ENCODE measurements at regions not wholly inside any gene's neighbourhood (a gene's known extent, or its start where the extent isn't known, plus 50 kb on each side); places are given as distances from the start of the nearest gene placed in this dataset.
"Not testable (repeated sequence)": the region's sequence is repeated elsewhere in the genome, so short reads cannot be mapped to it uniquely, and the experiment has no call there.

DNA sequence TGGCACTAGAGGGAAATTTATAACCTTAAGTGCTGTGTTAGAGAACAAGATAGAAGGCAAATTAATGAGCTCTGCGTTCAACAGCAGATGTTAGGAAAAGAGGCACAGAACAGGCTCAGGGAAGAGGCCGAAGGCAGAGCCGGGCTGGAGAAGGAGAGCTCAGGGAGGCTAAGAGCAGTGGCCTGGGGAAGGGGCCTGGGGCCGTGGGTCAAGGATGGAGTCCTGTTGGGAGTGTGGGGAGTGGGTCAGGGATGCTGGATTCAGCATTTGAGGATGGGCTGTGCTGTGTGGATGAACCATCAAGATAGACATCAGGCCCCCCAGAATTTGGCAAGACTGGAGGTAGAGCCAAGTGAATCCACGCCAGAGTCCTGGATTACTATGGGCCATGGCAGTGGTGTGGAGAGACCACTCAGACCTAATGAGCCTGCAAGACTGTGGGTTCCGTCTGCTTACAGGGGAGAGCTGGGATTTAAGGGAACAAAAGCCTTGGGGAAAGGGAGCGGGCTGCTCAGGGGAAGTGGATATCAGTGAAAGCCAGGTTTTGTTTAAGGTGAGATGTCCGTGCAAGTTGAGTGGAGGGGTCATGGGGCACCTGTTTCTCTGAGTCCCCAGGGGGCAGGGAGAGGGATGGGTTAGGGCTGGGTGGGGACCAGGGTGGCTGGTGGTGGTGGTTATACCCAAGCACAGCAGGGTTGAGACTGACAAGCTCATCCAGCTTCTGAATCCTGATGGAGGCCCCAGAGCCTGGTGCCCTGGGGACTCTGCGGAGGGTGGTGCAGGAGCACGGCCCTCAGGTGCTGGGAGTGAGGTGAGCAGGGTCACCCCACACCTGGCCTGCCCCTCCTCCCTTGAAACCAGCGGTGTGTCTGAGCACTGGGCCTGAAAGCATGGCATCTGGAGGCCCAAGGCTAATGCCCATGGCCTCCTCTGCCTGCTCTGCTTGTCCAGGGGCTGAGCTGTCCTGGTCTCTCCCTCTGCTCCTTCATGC lies 101.7 kb downstream of the BMS1 start:
- DNase-seq (no peak), ATAC-seq (ENCODE audit: poor library complexity) (no peak)
- intact Hi-C loops (cut with DNase I): no loop called here

GRCh38 chr10:42885491-42886270 lies 103.1 kb downstream of the BMS1 start:
- no peak for ATAC-seq (ENCODE audit: poor library complexity)
- DNase-seq: no peak
- intact Hi-C loops (cut with DNase I): no loop called here

DNA sequence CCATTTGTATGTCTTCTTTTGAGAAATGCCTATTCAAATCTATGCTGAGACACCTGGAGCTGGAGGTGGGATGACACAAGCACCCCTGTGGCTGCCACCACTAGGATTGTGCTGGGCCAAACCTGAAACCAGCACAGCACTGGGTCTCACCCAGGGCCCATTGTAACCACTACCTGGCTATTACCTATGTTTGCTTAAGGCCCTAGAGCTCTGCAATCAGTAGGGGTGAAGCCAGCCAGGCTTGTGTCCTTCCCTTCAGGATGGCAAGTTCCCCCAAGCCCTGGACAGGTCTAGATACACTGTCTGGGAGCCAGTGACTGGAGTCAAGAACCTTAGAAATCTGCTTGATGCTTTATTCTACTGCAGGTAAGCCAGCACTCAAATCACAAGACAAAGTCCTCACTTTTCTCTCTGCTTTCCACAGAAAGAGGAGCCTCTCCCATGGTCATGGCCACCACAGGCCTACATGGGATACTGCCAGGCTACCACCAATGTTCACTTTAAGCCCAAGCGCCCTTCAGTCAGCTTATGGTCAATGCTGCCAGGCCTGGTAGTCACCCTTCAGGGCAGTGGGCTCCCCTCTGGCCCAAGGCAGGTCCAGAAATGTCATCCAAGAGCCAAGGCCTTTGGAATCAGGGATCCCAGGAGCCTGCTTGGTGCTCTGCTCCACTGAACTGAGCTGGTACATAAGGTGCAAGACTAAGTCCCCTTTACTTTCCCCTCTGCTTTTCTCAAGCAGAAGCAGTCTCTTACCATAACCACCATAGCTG lies 105.3 kb downstream of the BMS1 start:
- intact Hi-C loops (cut with DNase I): no loop called here
- DNase-seq: no peak
- ATAC-seq (ENCODE audit: poor library complexity): no peak

- DNase-seq (no peak), ATAC-seq (ENCODE audit: poor library complexity) (no peak)
- intact Hi-C loops (cut with DNase I): no loop called here
These were observed 106.0 kb downstream of the BMS1 start for GRCh38 chr10:42888504-42889095.

GRCh38 chr10:42896735-42897134 lies 114.1 kb downstream of the BMS1 start:
- intact Hi-C loops (cut with DNase I): no loop called here
- no peak for ATAC-seq (ENCODE audit: poor library complexity)
- no peak for DNase-seq

- intact Hi-C loops (cut with DNase I): no loop called here
These were observed 115.7 kb downstream of the BMS1 start for GRCh38 chr10:42898037-42898960.

DNA sequence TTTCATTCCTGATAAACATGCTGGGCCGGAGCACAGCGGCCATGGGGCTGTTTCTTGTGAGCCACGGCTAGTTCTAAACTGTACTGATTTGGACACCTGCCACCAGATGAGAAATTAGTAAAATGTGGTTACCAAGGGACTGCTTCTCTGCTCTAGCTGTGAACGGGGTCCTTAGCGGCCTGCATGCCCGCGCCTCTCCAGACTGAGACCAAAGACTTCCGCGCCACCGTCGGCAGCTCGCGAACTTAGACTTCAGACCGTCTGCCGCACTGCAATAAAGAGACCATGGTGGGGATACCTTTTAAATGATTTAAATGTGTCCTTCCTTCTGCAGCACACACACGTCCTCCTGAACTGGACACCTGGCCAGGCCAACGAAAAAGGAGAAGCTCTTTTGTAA lies 116.4 kb downstream of the BMS1 start:
- DNase-seq (no peak), ATAC-seq (ENCODE audit: poor library complexity) (no peak)
- intact Hi-C loops (cut with DNase I): no loop called here

More at GRCh38 chr10:42898037-42898960, 115.7 kb downstream of the BMS1 start:
- no peak for ATAC-seq (ENCODE audit: poor library complexity)
- no peak for DNase-seq

GRCh38 chr10:42900346-42900745 lies 117.8 kb downstream of the BMS1 start:
- ATAC-seq (ENCODE audit: poor library complexity); intact Hi-C loops (cut with DNase I); DNase-seq: not testable (repeated sequence)

- ATAC-seq (ENCODE audit: poor library complexity): no peak
These were observed 128.8 kb downstream of the BMS1 start for GRCh38 chr10:42911359-42911758.

GRCh38 chr10:42916974-42917373 lies 134.4 kb downstream of the BMS1 start:
- DNase-seq (no peak), ATAC-seq (ENCODE audit: poor library complexity) (no peak)
- intact Hi-C loops (cut with DNase I): no loop called here

More at GRCh38 chr10:42911359-42911758, 128.8 kb downstream of the BMS1 start:
- intact Hi-C loops (cut with DNase I): no loop called here
- no peak for DNase-seq

GRCh38 chr10:42917821-42918220 lies 135.2 kb downstream of the BMS1 start:
- intact Hi-C loops (cut with DNase I): no loop called here
- ATAC-seq (ENCODE audit: poor library complexity): no peak
- no peak for DNase-seq

DNA sequence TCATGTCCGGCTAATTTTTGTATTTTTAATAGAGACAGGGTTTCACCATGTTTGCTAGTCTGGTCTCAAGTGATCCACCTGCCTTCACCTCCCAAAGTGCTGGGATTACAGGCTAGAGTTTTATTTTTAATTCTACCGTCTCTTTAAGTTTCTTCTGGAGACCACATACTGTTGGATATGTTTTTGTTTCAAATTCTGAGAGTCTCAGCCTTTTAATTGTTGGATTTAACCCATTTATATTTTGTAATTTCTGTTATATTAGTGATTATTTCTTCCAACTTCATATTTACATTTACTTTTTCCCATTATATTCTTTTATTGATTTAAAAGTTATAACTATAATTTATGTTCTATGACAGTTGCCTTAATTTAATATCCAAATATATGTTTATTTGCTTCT lies 139.4 kb downstream of the BMS1 start:
- intact Hi-C loops (cut with DNase I): no loop called here
- ATAC-seq (ENCODE audit: poor library complexity) (no peak), DNase-seq (no peak)

- no peak for ATAC-seq (ENCODE audit: poor library complexity)
- intact Hi-C loops (cut with DNase I): no loop called here
- no peak for DNase-seq
These were observed 141.9 kb downstream of the BMS1 start for GRCh38 chr10:42924484-42924883.

DNA sequence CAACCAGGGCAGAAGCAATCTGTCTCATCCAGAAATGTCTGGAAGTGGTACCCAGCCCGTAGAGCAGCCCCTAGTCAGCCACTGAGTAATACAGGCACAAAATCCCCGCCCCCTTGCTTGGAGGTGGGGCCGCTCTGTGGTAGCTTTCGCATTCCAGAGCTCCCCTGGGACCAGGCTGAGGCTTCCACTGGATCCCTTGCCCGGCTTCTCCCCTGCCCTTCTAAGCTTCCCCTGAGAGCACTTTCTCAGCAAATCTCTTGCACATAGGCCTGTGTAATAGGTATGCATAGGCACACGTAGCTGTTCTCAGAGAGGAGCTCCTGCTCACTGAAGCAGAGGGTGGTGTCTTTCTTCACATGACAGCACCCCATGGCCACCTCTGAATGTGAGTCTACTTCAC lies 144.2 kb downstream of the BMS1 start:
- intact Hi-C loops (cut with DNase I): no loop called here
- DNase-seq: no peak
- no peak for ATAC-seq (ENCODE audit: poor library complexity)

- no peak for ATAC-seq (ENCODE audit: poor library complexity)
- intact Hi-C loops (cut with DNase I): no loop called here
- no peak for DNase-seq
These were observed 145.5 kb downstream of the BMS1 start for GRCh38 chr10:42928064-42928463.

- no peak for DNase-seq
- no peak for ATAC-seq (ENCODE audit: poor library complexity)
- intact Hi-C loops (cut with DNase I): no loop called here
These were observed 146.6 kb downstream of the BMS1 start for GRCh38 chr10:42929236-42929635.

GRCh38 chr10:42929993-42930392 lies 146.9 kb upstream of the RET start:
- no peak for DNase-seq
- no peak for ATAC-seq (ENCODE audit: poor library complexity)
- intact Hi-C loops (cut with DNase I): no loop called here
